Caco-2 (cell line): ENCODE measurements at regions not wholly inside any gene's neighbourhood (a gene's known extent, or its start where the extent isn't known, plus 50 kb on each side); places are given as distances from the start of the nearest gene placed in this dataset.

Experiments used
- BruUV-seq: library from RNA; stranded (reverse); fragments of 400-500 nt; replicated peaks from 2 replicates; lab custom pipeline; 2021; lab: Mats Ljungman, UMichigan
- CTCF ChIA-PET: fragments of 300-600 bp; sonication (Branson Sonifier 250); formaldehyde crosslinking; loops from one replicate; lab custom pipeline; 2022; ENCODE audit warnings: antibody characterized with exemption; lab: Charles Lee
- POLR2A ChIA-PET: fragments of 300-600 bp; sonication (Branson Sonifier 250); formaldehyde crosslinking; loops from one replicate; lab custom pipeline; 2022; ENCODE audit warnings: antibody characterized with exemption; lab: Charles Lee
- DNase-seq, 2 experiments: peaks; one replicate each; pipeline versions ENCODE4 v3.0.0 to v3.0.0-alpha.2; 2020 to 2022
- H3K27me3 ChIP-seq: replicated peaks from 2 replicates; pipeline ENCODE4 v1.6.0; 2011; ENCODE audit warnings: low read length; ENCODE audit not compliant: control insufficient read depth, insufficient read depth
- H3K36me3 ChIP-seq: 2 replicates; pipeline ENCODE4 v1.5.1; 2011; ENCODE audit warnings: low read length; ENCODE audit not compliant: control insufficient read depth, insufficient read depth
- H3K4me1 ChIP-seq: fragments of 250-450 bp; sonication (Bioruptor Pico); 2 replicates; pipeline ENCODE4 v1.5.1; 2020; ENCODE audit warnings: mild to moderate bottlenecking
- H3K4me3 ChIP-seq: 2 replicates; pipeline ENCODE4 v1.5.1; 2011; ENCODE audit warnings: low read depth, mild to moderate bottlenecking, control low read depth, low read length
- H3K9me3 ChIP-seq: fragments of 250-450 bp; sonication (Bioruptor Pico); 2 replicates; pipeline ENCODE4 v1.5.1; 2020; ENCODE audit warnings: mild to moderate bottlenecking, moderate library complexity
- H3K27ac Mint-ChIP-seq: one replicate; pipeline ENCODE4 v1.8.0; 2022; ENCODE audit warnings: mixed read lengths; ENCODE audit not compliant: unreplicated experiment
- H3K27me3 Mint-ChIP-seq: one replicate; pipeline ENCODE4 v1.8.0; 2022; ENCODE audit warnings: mixed read lengths; ENCODE audit not compliant: insufficient read depth, unreplicated experiment
- H3K36me3 Mint-ChIP-seq: one replicate; pipeline ENCODE4 v1.8.0; 2022; ENCODE audit warnings: mild to moderate bottlenecking, mixed read lengths; ENCODE audit not compliant: insufficient read depth, unreplicated experiment
- H3K4me1 Mint-ChIP-seq: one replicate; pipeline ENCODE4 v1.8.0; 2022; ENCODE audit warnings: low read depth, mixed read lengths; ENCODE audit not compliant: unreplicated experiment
- H3K4me3 Mint-ChIP-seq: one replicate; pipeline ENCODE4 v1.8.0; 2022; ENCODE audit warnings: mild to moderate bottlenecking, moderate library complexity, mixed read lengths; ENCODE audit not compliant: unreplicated experiment
- H3K9me3 Mint-ChIP-seq: one replicate; pipeline ENCODE4 v1.8.0; 2022; ENCODE audit warnings: mixed read lengths; ENCODE audit not compliant: unreplicated experiment
- CTCF ChIP-seq, 2 experiments: fragments of 200-600 bp in 1 of 2; IDR thresholded peaks; 1 replicate in 1 of 2; 2 replicates in 1 of 2; pipeline versions ENCODE4 v1.5.1 to v1.8.0; 2011 to 2022; ENCODE audit warnings: antibody characterized with exemption in 1 of 2, control low read depth in 1 of 2, inconsistent platforms in 1 of 2, low read depth in 1 of 2, low read length in 1 of 2, mild to moderate bottlenecking in 1 of 2, moderate library complexity in 1 of 2; ENCODE audit not compliant: insufficient read depth in 1 of 2, severe bottlenecking in 1 of 2, unreplicated experiment in 1 of 2
- intact Hi-C: fragments of 100-400 bp; cut with micrococcal nuclease; formaldehyde crosslinking; loops from one replicate; pipeline ENCODE4 v1.10.0; 2022; ENCODE audit not compliant: unreplicated experiment

DNA sequence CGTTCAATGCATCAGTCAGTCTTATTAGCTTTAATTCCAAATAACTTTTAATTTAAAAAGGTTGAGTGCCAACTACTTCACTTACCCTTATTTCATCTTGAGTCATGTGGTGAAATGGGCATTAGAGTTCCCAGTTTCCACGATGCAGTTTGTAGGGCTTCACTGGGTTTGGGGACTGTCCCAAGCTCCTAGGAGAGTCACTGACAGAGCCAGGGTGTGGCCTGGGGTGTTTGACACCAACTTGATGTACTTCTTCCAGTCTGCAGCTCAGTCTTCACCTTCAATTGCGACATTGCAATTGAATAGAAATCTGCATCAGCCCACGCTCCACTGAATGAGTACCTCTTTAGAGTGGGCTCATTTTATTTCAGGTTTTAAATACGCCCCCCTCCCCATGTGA is 165.3 kb downstream of the ARL4C start:
- Histone ChIP-seq H3K4me1 (no peaks in the 10 kb centered on the region; the same call in 1 of the 2 replicates), H3K36me3 (no peaks in the 10 kb centered on the region), H3K27me3 (no peaks in the 10 kb centered on the region), H3K4me3 (no peak overlapping the region), H3K9me3 (no peaks in the 10 kb centered on the region)
- Mint-ChIP-seq H3K4me3 (no peak overlapping the region), H3K27ac (no peak overlapping the region), H3K4me1 (peaks cover 13% of the 10 kb centered on the region), H3K9me3 (no peaks in the 10 kb centered on the region), H3K27me3 (no peaks in the 10 kb centered on the region), H3K36me3 (peaks cover 4% of the 10 kb centered on the region)
- no peak for TF ChIP-seq CTCF (IDR thresholded peaks at IDR 0.05; ENCODE audit: insufficient read depth in 1 of 2, low read depth in 1 of 2, low read length in 1 of 2, severe bottlenecking in 1 of 2, unreplicated experiment in 1 of 2)
- ChIA-PET CTCF (interaction anchor here (1.2 kb wide), 1 partner anchor 74 kb away, joined by 5 read pairs; no protein-coding TSS in a partner anchor), POLR2A (no interaction called here)
- intact Hi-C loops = no loop called here
- BruUV-seq = no TSS peak
- no peak for DNase-seq

- Histone ChIP-seq H3K4me1 (no peaks in the 10 kb centered on the region; the same call in 1 of the 2 replicates), H3K27me3 (no peaks in the 10 kb centered on the region), H3K36me3 (no peaks in the 10 kb centered on the region), H3K9me3 (no peaks in the 10 kb centered on the region), H3K4me3 (no peak overlapping the region)
- Mint-ChIP-seq H3K4me3 (no peak overlapping the region), H3K27me3 (no peaks in the 10 kb centered on the region), H3K9me3 (no peaks in the 10 kb centered on the region), H3K27ac (no peak overlapping the region), H3K4me1 (peaks cover 13% of the 10 kb centered on the region), H3K36me3 (peaks cover 4% of the 10 kb centered on the region)
- POLR2A ChIA-PET = no interaction called here
- TF ChIP-seq CTCF (IDR thresholded peaks at IDR 0.05; ENCODE audit: insufficient read depth in 1 of 2, low read depth in 1 of 2, low read length in 1 of 2, severe bottlenecking in 1 of 2, unreplicated experiment in 1 of 2) = no peak
- BruUV-seq = no TSS peak
- no peak for DNase-seq
- CTCF ChIA-PET = interaction anchor here (1.2 kb wide), 1 partner anchor 74 kb away, joined by 5 read pairs; no protein-coding TSS in a partner anchor
- intact Hi-C loops = no loop called here
These were observed 166.0 kb downstream of the ARL4C start for GRCh38 chr2:234330902-234331301.

GRCh38 chr2:234329202-234329960 is 167.5 kb downstream of the ARL4C start:
- Histone ChIP-seq H3K36me3 (no peaks in the 10 kb centered on the region), H3K27me3 (no peaks in the 10 kb centered on the region), H3K4me1 (no peaks in the 10 kb centered on the region; the same call in 1 of the 2 replicates), H3K9me3 (no peaks in the 10 kb centered on the region), H3K4me3 (no peak overlapping the region)
- no peak for TF ChIP-seq CTCF (IDR thresholded peaks at IDR 0.05; ENCODE audit: insufficient read depth in 1 of 2, low read depth in 1 of 2, low read length in 1 of 2, severe bottlenecking in 1 of 2, unreplicated experiment in 1 of 2)
- POLR2A ChIA-PET = no interaction called here
- peaks cover 4% of the 10 kb centered on the region for H3K36me3 Mint-ChIP-seq
- no TSS peak for BruUV-seq
- no peak for DNase-seq
- intact Hi-C loops = no loop called here
- H3K27me3 Mint-ChIP-seq = no peaks in the 10 kb centered on the region
- H3K4me3 Mint-ChIP-seq = no peak overlapping the region
- CTCF ChIA-PET = no interaction called here
- peaks cover 13% of the 10 kb centered on the region for H3K4me1 Mint-ChIP-seq
- H3K9me3 Mint-ChIP-seq = no peaks in the 10 kb centered on the region
- H3K27ac Mint-ChIP-seq = no peak overlapping the region
